SHP77 (cell line): ENCODE measurements at regions not wholly inside any gene's neighbourhood (a gene's known extent, or its start where the extent isn't known, plus 50 kb on each side); places are given as distances from the start of the nearest gene placed in this dataset.

Source experiments
- DNase-seq, 2 experiments: peaks; one replicate each; lab custom pipeline; 2025; lab: John Stamatoyannopoulos, UW

DNA sequence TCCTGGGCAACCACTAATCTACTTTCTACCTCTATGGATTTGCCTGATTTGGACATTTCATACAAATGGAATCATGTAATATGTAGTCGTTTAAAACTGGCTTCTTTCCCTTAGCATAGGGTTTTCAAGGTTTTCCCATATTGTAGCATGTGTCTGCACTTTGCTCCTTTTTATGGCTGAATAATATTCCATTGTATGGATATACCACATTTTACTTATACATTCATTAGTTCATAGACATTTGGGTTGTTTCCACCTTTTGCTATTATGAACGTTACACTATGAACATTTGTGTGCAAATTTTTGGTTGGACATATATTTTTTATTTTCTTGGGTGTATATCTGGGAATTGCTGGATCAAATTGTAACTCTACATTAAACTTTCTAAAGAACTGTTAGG is 600.4 kb upstream of the NOX3 start:
- DNase-seq: no peak

DNA sequence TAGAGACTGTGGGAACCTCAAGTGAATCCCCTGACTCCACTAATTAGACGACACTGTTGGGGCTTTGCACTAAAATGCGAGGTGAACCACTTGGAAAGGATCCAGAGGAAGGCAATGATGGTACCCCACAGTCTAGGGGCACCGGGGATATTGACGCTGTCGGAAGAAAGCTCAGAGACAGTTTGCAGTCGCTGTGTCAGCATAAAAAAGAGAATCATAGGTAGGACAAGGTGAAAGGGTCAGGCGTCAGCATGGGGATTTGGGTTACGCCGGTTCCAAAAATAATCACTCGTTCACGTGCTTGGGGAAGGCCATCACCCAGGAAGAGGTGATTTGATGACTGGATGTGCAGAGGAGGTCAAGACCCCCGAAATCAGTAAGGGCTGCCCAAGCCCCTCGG is 598.0 kb upstream of the NOX3 start:
- no peak for DNase-seq

DNA sequence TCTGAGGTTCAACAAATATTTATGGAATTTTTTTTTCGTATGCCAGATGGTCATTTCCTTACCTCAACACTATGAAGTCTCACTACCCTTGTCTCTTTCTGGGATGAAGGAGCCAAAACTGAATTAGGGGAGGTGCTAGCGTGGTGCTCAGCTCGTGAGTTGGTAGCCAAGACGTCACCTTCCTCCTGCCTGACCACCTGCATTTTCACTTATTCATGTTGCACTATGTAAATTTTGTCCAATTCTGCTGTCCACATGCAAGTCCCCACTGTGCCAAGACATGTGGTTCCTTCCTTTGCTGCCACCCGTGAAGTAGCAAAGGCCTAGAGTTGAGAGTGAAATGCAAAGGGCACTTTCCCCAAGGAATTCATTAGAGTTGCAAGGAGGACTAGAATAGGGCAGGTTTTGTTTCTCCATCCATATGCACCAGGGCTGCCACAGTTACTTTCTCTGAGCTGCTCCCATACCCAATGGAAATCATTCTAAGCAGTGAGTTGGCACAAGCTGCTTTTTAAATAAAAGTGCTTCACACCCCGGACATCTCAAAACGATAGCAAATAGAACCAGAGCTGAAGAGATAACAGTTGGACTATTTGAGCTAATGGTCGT is 591.3 kb upstream of the NOX3 start:
- no peak for DNase-seq

DNA sequence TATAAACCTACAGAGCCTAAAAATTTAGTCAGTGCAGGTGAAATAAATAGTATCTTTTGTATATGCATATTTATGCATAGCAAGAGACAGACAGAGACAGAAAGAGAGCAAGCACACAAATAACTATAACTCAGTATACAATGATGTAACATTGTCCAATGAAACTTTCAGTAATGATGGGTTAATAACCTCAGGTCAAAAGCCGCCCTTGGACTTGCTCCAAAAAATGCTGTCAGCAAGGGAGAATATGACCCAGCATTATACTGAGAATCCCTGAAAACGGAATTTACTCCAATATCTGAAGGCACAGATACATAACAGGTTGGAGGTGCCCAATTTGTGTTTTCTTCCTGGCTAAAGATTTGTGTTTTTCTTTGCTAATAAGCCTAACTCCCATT is 590.6 kb upstream of the NOX3 start:
- DNase-seq: no peak

- no peak for DNase-seq
Observed at GRCh38 chr6:156045401-156046267, 590.0 kb upstream of the NOX3 start.

DNA sequence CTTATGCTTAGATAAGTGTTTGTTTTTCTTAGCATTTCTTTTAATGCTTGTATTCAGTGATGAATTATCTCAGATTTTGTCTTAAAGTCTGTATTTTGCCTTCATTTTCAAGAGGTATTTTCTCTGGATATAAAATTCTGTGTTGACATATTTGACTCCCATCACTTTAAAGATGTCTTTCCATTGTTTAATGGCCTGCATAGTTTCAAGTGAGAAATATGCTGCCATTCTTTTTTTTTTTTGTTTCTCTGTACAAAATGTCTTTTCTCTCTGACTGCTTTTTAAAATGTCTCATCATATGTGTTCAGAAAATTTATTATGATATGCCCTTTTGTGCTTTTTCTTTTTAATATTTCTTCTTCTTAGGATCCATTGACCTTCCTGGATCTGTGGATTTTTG is 578.0 kb upstream of the NOX3 start:
- no peak for DNase-seq

DNA sequence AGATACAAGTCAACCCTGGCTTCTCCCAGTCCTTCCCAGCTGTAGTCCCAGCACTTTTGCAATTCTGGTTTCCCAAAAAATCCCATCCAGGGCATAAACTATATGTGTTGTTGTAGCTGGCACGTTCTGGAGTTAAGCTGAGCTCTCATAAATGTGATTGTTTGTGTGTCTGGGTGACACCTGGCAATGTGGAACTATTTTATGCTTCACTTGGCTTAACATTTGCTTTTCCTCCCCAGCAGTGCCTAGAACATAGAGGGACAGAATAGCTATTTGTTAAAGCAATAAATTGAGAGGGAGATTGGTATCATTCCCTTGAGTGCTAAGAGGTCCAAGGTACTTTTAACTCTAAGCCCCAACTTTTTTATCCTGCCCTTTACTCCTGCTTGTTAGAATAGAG is 575.9 kb upstream of the NOX3 start:
- DNase-seq: no peak

DNA sequence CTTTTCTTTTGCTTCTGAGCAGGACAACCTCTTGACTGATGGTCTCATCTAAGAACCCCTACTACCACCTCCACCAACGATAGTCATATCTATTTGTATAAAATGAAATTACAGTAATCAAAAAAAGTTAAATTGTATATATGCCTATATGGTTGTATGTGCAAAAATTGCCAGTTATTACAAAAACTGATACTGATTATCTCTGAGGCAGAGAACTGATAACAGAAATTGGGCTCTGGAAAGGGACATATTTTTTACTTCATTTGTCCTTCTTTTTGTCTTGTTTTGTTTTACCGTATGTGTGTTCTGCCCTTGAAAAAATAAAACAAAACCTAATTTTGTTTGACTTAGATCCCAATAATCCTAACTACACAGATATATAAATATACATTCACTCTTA is 574.4 kb upstream of the NOX3 start:
- DNase-seq: no peak

- no peak for DNase-seq
Observed at GRCh38 chr6:156029286-156029985, 573.8 kb upstream of the NOX3 start.

DNA sequence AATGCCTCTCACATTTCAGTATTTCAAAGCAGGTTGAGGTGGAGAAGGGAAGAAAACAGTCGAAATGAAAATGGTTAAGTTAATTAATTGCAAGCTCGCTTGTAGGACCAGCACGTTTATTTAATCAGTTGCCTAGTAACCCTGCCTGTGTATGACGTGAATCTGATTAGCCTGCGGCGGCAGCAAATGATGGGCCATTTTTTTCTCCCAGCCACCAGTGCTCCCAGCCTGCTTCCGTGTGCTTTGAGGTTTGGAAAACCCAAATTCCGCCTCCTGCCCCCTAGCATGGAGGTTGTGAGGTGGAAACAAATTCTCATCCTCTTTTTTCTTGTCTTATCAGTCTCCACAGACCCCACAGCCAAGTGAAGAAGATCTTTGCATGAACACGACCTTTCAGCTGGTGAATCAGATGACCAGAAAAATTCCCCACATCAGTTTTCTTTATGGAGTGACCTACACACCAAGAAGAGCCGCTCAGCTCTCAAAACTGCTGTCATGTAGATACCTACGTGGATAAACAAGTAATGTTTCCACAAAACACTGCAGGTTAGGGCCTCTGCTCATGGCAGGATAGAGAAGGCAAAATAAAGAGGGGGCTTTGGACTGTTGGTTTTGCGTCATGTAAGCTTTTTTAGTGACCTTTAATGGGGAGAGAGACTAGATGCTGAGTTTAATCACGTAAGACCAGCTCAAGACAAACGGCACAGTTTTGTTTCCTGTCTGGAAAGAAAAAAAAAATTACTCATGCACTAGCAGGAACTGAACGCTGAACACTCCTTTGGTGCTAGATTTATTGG is 572.9 kb upstream of the NOX3 start:
- peak; percentile 23 to 65 for DNase-seq

GRCh38 chr6:156027248-156027626 is 571.6 kb upstream of the NOX3 start:
- no peak for DNase-seq

- DNase-seq: no peak
Observed at GRCh38 chr6:156026486-156027247, 571.0 kb upstream of the NOX3 start.

- no peak for DNase-seq
Observed at GRCh38 chr6:156024339-156024738, 568.7 kb upstream of the NOX3 start.

GRCh38 chr6:156021746-156022396 is 566.2 kb upstream of the NOX3 start:
- no peak for DNase-seq

DNA sequence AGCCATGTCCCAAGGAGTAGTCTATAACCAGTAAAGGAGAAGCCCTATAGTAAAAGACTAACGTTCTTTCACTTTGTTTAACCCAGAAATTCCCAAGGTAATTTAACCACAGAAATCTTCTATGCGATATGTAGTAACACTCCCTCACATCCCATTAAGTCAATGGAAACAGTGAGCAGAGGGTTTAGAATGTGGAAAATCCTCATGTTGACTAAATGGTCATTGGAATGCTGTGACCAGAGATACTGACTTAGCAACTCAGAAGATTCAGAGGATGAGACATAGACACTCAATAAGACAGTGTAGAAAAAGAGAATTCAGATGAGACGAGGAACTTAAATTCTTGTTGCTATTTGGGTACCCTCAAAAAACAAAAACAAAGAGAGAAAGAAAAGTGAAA is 562.2 kb upstream of the NOX3 start:
- no peak for DNase-seq

DNA sequence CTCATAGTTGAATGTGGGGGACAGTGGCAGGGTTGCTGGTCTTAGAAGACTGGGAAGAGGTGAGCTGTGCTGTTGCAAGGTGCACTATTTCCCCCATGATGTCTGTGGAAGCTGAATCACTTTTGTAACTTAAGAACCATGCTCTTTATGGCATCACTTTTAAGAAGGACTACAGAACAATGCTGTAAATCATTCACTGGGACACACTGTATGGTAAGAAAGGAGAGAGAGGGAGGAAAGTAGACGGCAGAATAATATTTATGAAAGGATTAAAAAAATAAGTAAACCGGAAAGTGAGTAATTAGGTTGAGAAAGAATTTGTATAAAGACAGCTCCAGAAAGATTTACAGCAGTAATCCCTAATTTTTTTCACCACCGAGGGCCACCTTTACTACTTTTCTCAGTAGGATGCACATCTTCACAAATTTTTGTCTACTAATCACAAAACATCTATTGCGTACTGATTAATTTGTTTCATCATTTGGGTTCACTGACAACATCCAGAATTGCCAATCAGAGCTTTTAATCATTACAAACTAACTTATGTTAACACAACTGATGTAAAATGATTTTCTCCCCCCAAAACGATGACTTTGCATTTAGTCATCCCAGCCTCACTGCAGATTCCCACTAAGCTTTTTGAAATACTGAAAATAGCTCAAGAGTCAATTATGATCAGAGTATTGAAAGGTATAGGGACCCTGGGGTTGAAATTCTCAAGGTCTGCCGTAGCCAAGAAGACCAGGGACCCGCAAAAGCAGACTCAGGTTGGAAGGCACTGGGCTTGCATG is 560.7 kb upstream of the NOX3 start:
- no peak for DNase-seq

DNA sequence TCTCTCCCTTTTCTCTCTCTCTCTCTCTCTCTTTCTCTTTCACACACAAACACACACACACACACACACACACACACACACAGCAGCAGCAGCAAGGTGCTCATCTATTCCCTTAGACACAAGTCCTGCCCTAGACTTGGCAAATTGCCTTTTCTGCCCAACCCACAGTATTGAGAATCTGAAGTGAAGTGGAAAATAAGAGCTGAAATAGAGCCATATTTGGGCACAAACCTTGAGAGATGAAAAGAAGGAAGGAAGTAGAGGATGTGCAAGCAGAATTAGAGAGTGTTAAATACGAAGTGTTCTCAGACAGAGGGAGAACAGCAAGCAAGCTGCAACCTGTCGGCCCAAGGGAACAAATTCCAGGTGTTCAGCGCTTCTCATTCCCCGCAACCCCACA is 557.5 kb upstream of the NOX3 start:
- DNase-seq: no peak

DNA sequence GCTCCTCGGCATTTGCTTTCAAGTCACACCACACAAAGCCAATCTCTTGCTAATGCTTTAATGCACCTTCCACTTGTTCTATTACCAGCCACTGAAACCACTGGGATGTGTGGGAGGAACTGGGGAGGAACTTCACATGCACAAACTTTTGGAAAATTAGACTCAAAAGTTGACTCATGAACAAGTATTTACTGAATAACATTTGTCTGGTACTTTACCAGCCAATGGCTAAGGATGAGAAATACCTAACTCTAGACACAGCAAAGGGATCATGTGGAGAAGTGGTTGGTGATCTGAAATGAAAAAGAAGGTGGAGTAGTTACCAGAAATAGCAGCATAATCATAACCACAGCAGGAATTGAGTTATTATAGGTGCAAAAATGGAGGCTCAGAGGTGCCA is 554.0 kb upstream of the NOX3 start:
- no peak for DNase-seq

DNA sequence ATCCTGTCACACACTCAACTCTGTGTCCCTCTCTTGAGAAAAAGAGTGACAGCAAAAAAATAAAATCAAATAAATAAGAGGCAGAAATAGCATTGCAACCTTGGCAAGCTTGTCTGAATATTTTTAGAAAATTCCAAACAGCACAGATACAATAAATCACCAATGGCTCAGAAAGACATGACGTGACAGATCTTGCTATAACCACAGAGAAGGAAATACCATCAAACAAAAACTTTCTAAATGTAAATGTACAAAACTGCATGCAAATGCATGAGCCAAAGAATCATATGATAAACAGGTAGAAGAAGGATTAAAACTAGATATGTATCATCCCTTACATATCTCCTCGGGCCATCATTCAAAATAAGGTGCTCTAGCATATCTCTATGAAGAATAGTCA is 549.2 kb upstream of the NOX3 start:
- no peak for DNase-seq

GRCh38 chr6:155996151-155996550 is 540.5 kb upstream of the NOX3 start:
- no peak for DNase-seq
